ENCODE measurements at regions not wholly inside any gene's neighbourhood (a gene's known extent, or its start where the extent isn't known, plus 50 kb on each side); places are given as distances from the start of the nearest gene placed in this dataset.

GRCh38 chr2:204089105-204089504, 152.5 kb downstream of the ICOS start:
- TF ChIP-seq EZH2 (optimal IDR thresholded peaks at IDR 0.05; ENCODE audit: low read depth, low read length), result no peak
- no peak for TF ChIP-seq EZH2phosphoT487 (IDR thresholded peaks at IDR 0.05; ENCODE audit: low read length)
- no peak for TF ChIP-seq CTCF (IDR thresholded peaks at IDR 0.05; ENCODE audit: low read length)
- H3K27ac ChIP-seq (ENCODE audit: low read length), result no peak overlapping the region

GRCh38 chr2:204089574-204089973, 153.0 kb downstream of the ICOS start:
- Histone ChIP-seq H3F3A (ENCODE audit: insufficient read depth, low read length) (no peaks in the 10 kb centered on the region), H3K79me2 (ENCODE audit: low read length) (no peaks in the 10 kb centered on the region), H3K9me2 (replicated peaks; ENCODE audit: insufficient read depth, low read length) (no peaks in the 10 kb centered on the region), H2AFZ (ENCODE audit: low read length) (no peak overlapping the region), H3K27ac (ENCODE audit: low read length) (no peak overlapping the region), H3K4me3 (ENCODE audit: low read length) (no peak overlapping the region), H3K9me3 (replicated peaks; ENCODE audit: insufficient read depth, low read length) (no peaks in the 10 kb centered on the region), H4K20me1 (ENCODE audit: insufficient read depth, low read length) (no peaks in the 10 kb centered on the region), H3K27me3 (replicated peaks; ENCODE audit: insufficient read depth, low read length) (no peaks in the 10 kb centered on the region), H3K36me3 (replicated peaks; ENCODE audit: insufficient read depth, low read length) (no peaks in the 10 kb centered on the region), H3K9ac (ENCODE audit: low read length) (no peak overlapping the region), H3K4me1 (ENCODE audit: low read length) (no peaks in the 10 kb centered on the region), H3K4me2 (ENCODE audit: low read depth, low read length) (no peak overlapping the region)
- no peak for DNase-seq
- TF ChIP-seq EZH2 (optimal IDR thresholded peaks at IDR 0.05; ENCODE audit: low read depth, low read length), result no peak
- TF ChIP-seq EZH2phosphoT487 (IDR thresholded peaks at IDR 0.05; ENCODE audit: low read length), result no peak

More at GRCh38 chr2:204089105-204089504, 152.5 kb downstream of the ICOS start:
- Histone ChIP-seq H3K9ac (ENCODE audit: low read length) (no peak overlapping the region), H3K36me3 (replicated peaks; ENCODE audit: insufficient read depth, low read length) (no peaks in the 10 kb centered on the region), H3K9me2 (replicated peaks; ENCODE audit: insufficient read depth, low read length) (no peaks in the 10 kb centered on the region), H3K27me3 (replicated peaks; ENCODE audit: insufficient read depth, low read length) (no peaks in the 10 kb centered on the region), H2AFZ (ENCODE audit: low read length) (no peak overlapping the region), H3F3A (ENCODE audit: insufficient read depth, low read length) (no peaks in the 10 kb centered on the region), H4K20me1 (ENCODE audit: insufficient read depth, low read length) (no peaks in the 10 kb centered on the region), H3K4me3 (ENCODE audit: low read length) (no peak overlapping the region), H3K4me1 (ENCODE audit: low read length) (no peaks in the 10 kb centered on the region), H3K4me2 (ENCODE audit: low read depth, low read length) (no peak overlapping the region), H3K9me3 (replicated peaks; ENCODE audit: insufficient read depth, low read length) (no peaks in the 10 kb centered on the region), H3K79me2 (ENCODE audit: low read length) (no peaks in the 10 kb centered on the region)
- no peak for DNase-seq

- Histone ChIP-seq H2AFZ (ENCODE audit: low read length) (no peak overlapping the region), H3K4me1 (ENCODE audit: low read length) (no peaks in the 10 kb centered on the region), H3K79me2 (ENCODE audit: low read length) (no peaks in the 10 kb centered on the region), H3K27ac (ENCODE audit: low read length) (no peak overlapping the region), H3F3A (ENCODE audit: insufficient read depth, low read length) (no peaks in the 10 kb centered on the region), H3K9me3 (replicated peaks; ENCODE audit: insufficient read depth, low read length) (no peaks in the 10 kb centered on the region), H3K27me3 (replicated peaks; ENCODE audit: insufficient read depth, low read length) (no peaks in the 10 kb centered on the region), H3K9ac (ENCODE audit: low read length) (no peak overlapping the region), H3K36me3 (replicated peaks; ENCODE audit: insufficient read depth, low read length) (no peaks in the 10 kb centered on the region), H3K4me3 (ENCODE audit: low read length) (no peak overlapping the region), H4K20me1 (ENCODE audit: insufficient read depth, low read length) (no peaks in the 10 kb centered on the region), H3K9me2 (replicated peaks; ENCODE audit: insufficient read depth, low read length) (no peaks in the 10 kb centered on the region), H3K4me2 (ENCODE audit: low read depth, low read length) (no peak overlapping the region)
- TF ChIP-seq EZH2 (optimal IDR thresholded peaks at IDR 0.05; ENCODE audit: low read depth, low read length) (no peak), CTCF (IDR thresholded peaks at IDR 0.05; ENCODE audit: low read length) (no peak), EZH2phosphoT487 (IDR thresholded peaks at IDR 0.05; ENCODE audit: low read length) (no peak)
- DNase-seq, result no peak
Observed at GRCh38 chr2:204090021-204090420, 153.5 kb downstream of the ICOS start.

- peaks cover 26% of the 10 kb centered on the region for H3K4me1 ChIP-seq (ENCODE audit: low read length)
- H3K9me2 ChIP-seq (replicated peaks; ENCODE audit: insufficient read depth, low read length), result no peaks in the 10 kb centered on the region
- no peak overlapping the region for H3K4me2 ChIP-seq (ENCODE audit: low read depth, low read length)
- H3K4me3 ChIP-seq (ENCODE audit: low read length), result no peak overlapping the region
- no peaks in the 10 kb centered on the region for H3K9me3 ChIP-seq (replicated peaks; ENCODE audit: insufficient read depth, low read length)
- peaks cover 10% of the 10 kb centered on the region for H3F3A ChIP-seq (ENCODE audit: insufficient read depth, low read length)
- no peak overlapping the region for H2AFZ ChIP-seq (ENCODE audit: low read length)
- H3K36me3 ChIP-seq (replicated peaks; ENCODE audit: insufficient read depth, low read length), result no peaks in the 10 kb centered on the region
- no peaks in the 10 kb centered on the region for H3K79me2 ChIP-seq (ENCODE audit: low read length)
- no peaks in the 10 kb centered on the region for H3K27me3 ChIP-seq (replicated peaks; ENCODE audit: insufficient read depth, low read length)
- no peak overlapping the region for H3K27ac ChIP-seq (ENCODE audit: low read length)
- no peak for TF ChIP-seq EZH2 (optimal IDR thresholded peaks at IDR 0.05; ENCODE audit: low read depth, low read length)
- TF ChIP-seq EZH2phosphoT487 (IDR thresholded peaks at IDR 0.05; ENCODE audit: low read length), result no peak
- TF ChIP-seq CTCF (IDR thresholded peaks at IDR 0.05; ENCODE audit: low read length), result no peak
- no peak for DNase-seq
- H3K9ac ChIP-seq (ENCODE audit: low read length), result no peak overlapping the region
- H4K20me1 ChIP-seq (ENCODE audit: insufficient read depth, low read length), result no peaks in the 10 kb centered on the region
Observed at GRCh38 chr2:204104811-204105210, 168.2 kb downstream of the ICOS start.
